ENCODE measurements at regions not wholly inside any gene's neighbourhood (a gene's known extent, or its start where the extent isn't known, plus 50 kb on each side); places are given as distances from the start of the nearest gene placed in this dataset.

DNA sequence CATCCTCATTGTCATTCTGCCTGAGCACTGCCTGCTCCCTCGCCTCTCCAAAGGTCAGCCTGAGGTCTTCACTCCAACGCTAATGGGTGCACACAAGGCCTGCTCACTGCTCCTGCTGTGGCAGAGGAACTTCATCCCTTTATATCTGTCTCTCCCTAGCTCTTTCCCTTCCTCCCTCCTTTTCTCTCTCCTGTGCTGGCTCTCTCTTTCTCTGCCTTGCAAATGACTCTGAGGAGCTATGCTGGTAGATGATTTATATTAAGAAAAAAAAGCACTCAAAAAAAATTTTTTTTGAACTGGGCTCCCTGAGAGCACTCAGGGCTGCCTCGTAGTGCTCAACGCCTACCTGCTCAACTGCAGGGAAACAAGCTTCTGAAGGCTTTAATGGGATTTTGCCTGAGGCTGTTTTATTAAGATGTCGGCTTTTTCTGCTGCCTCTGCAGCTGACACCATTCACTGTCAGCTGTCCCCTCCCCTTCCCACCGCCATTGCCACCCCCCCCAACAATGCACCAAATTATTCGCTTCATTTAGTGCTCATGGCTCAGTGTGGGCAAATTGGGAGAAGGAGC, 137.7 kb upstream of the DEFB112 start:
- intact Hi-C loops (cut with micrococcal nuclease; ENCODE audit: unreplicated experiment): no loop called here
- Histone ChIP-seq H3K36me3 (ENCODE audit: insufficient read depth, low read length, poor library complexity, severe bottlenecking) (no peaks in the 10 kb centered on the region), H3K27me3 (replicated peaks; ENCODE audit: insufficient read depth, low read depth, low read length, poor library complexity) (peaks cover 11% of the 10 kb centered on the region), H3K4me1 (ENCODE audit: insufficient read depth, low read length, poor library complexity, severe bottlenecking) (no peaks in the 10 kb centered on the region), H3K9me3 (ENCODE audit: low read depth, low read length, poor library complexity, severe bottlenecking) (no peaks in the 10 kb centered on the region), H3K4me3 (ENCODE audit: low read depth, low read length, poor library complexity, severe bottlenecking) (no peak overlapping the region), H3K27ac (ENCODE audit: low read depth, low read length, poor library complexity, severe bottlenecking) (no peak overlapping the region)
- no TSS peak for BruUV-seq (replicated peaks)
- ChIA-PET CTCF (no interaction called here), POLR2A (ENCODE audit: low non-redundant PET) (no interaction called here)
- no peak for DNase-seq (ENCODE audit: low spot score)
- TF ChIP-seq EZH2 (IDR thresholded peaks at IDR 0.05; ENCODE audit: borderline replicate concordance, low read depth, low read length, poor library complexity, severe bottlenecking): no peak
- TF ChIP-seq, protein P1, sequence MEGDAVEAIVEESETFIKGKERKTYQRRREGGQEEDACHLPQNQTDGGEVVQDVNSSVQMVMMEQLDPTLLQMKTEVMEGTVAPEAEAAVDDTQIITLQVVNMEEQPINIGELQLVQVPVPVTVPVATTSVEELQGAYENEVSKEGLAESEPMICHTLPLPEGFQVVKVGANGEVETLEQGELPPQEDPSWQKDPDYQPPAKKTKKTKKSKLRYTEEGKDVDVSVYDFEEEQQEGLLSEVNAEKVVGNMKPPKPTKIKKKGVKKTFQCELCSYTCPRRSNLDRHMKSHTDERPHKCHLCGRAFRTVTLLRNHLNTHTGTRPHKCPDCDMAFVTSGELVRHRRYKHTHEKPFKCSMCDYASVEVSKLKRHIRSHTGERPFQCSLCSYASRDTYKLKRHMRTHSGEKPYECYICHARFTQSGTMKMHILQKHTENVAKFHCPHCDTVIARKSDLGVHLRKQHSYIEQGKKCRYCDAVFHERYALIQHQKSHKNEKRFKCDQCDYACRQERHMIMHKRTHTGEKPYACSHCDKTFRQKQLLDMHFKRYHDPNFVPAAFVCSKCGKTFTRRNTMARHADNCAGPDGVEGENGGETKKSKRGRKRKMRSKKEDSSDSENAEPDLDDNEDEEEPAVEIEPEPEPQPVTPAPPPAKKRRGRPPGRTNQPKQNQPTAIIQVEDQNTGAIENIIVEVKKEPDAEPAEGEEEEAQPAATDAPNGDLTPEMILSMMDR (conservative IDR thresholded peaks at IDR 0.05; ENCODE audit: low read depth, low read length): no peak

DNA sequence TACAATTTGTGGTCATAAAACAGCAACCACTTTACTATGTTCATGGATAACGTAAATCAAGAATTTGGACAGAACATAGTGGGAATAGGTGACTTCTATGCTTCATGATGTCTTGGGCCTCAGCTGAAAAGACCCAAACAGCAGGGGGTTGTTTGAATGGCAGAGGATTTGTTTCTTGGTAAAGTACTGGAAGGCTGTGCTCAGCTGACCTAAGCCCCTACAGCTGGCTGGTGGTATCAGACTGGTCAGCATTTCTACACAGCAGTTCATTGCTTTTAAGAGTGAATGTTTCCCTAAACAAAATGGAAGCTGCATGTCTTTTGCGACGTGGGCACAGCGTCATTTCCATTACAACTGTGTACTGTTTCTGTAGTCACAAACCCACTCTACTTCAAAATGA, 148.5 kb upstream of the DEFB112 start:
- Histone ChIP-seq H3K9me3 (ENCODE audit: low read depth, low read length, poor library complexity, severe bottlenecking) (no peaks in the 10 kb centered on the region), H3K27ac (ENCODE audit: low read depth, low read length, poor library complexity, severe bottlenecking) (no peak overlapping the region), H3K27me3 (replicated peaks; ENCODE audit: insufficient read depth, low read depth, low read length, poor library complexity) (peaks cover 13% of the 10 kb centered on the region), H3K4me3 (ENCODE audit: low read depth, low read length, poor library complexity, severe bottlenecking) (no peak overlapping the region), H3K4me1 (ENCODE audit: insufficient read depth, low read length, poor library complexity, severe bottlenecking) (no peaks in the 10 kb centered on the region), H3K36me3 (ENCODE audit: insufficient read depth, low read length, poor library complexity, severe bottlenecking) (no peaks in the 10 kb centered on the region)
- intact Hi-C loops (cut with micrococcal nuclease; ENCODE audit: unreplicated experiment): no loop called here
- CTCF ChIA-PET: no interaction called here
- BruUV-seq (replicated peaks): no TSS peak
- TF ChIP-seq EZH2 (IDR thresholded peaks at IDR 0.05; ENCODE audit: borderline replicate concordance, low read depth, low read length, poor library complexity, severe bottlenecking): no peak
- no peak for DNase-seq (ENCODE audit: low spot score)
- POLR2A ChIA-PET (ENCODE audit: low non-redundant PET): no interaction called here

DNA sequence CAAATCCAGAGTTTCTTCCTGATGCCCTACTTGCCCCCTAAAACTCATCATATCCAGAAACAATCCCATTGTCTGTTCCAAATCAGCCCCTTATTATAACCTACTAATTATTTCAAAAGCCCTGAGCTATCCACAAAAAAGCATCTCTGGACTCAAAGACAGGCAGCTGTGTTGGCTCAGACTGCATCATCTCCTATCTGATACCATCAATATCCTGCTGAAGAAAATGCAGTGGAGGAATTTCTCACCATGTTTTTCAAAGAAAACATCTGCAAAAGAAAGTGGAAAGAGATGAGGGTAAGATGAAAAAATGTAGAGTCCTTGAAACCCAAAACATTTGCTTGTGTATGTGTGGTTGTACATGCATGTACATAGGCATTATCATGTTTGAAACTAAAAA, 153.0 kb upstream of the DEFB112 start:
- CTCF ChIA-PET: no interaction called here
- H3K27ac ChIP-seq (ENCODE audit: low read depth, low read length, poor library complexity, severe bottlenecking): no peak overlapping the region
- BruUV-seq (replicated peaks): no TSS peak
- no peaks in the 10 kb centered on the region for H3K4me1 ChIP-seq (ENCODE audit: insufficient read depth, low read length, poor library complexity, severe bottlenecking)
- H3K27me3 ChIP-seq (replicated peaks; ENCODE audit: insufficient read depth, low read depth, low read length, poor library complexity): no peaks in the 10 kb centered on the region
- TF ChIP-seq, protein P1 (conservative IDR thresholded peaks at IDR 0.05; ENCODE audit: low read depth, low read length): no peak
- no peak for TF ChIP-seq EZH2 (IDR thresholded peaks at IDR 0.05; ENCODE audit: borderline replicate concordance, low read depth, low read length, poor library complexity, severe bottlenecking)
- no peak for DNase-seq (ENCODE audit: low spot score)
- intact Hi-C loops (cut with micrococcal nuclease; ENCODE audit: unreplicated experiment): no loop called here
- no peaks in the 10 kb centered on the region for H3K9me3 ChIP-seq (ENCODE audit: low read depth, low read length, poor library complexity, severe bottlenecking)
- H3K36me3 ChIP-seq (ENCODE audit: insufficient read depth, low read length, poor library complexity, severe bottlenecking): no peaks in the 10 kb centered on the region
- H3K4me3 ChIP-seq (ENCODE audit: low read depth, low read length, poor library complexity, severe bottlenecking): no peak overlapping the region
- POLR2A ChIA-PET (ENCODE audit: low non-redundant PET): no interaction called here

DNA sequence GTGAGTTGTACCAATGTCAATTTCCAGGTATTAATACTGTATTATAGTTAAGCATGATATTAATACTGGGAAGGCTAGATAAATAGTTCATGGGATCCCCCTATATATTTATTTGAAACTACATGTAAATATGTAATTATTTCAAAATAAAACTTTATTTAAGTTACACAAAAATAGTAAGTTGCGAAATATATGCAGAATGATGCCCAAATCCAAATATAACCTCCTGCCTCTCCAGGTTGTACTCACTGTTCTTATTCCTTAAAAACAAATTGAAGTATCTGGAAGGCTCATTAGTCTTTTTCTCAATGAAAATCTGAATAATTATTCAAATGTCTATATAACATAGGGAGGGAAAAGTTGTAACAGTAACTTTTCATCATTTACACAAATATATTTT, 161.9 kb upstream of the DEFB112 start:
- intact Hi-C loops (cut with micrococcal nuclease; ENCODE audit: unreplicated experiment): no loop called here
- ChIA-PET CTCF (no interaction called here), POLR2A (ENCODE audit: low non-redundant PET) (no interaction called here)
- no peaks in the 10 kb centered on the region for H3K36me3 ChIP-seq (ENCODE audit: insufficient read depth, low read length, poor library complexity, severe bottlenecking)
- H3K27me3 ChIP-seq (replicated peaks; ENCODE audit: insufficient read depth, low read depth, low read length, poor library complexity): peaks cover 16% of the 10 kb centered on the region
- TF ChIP-seq, protein P1 (conservative IDR thresholded peaks at IDR 0.05; ENCODE audit: low read depth, low read length): no peak
- TF ChIP-seq EZH2 (IDR thresholded peaks at IDR 0.05; ENCODE audit: borderline replicate concordance, low read depth, low read length, poor library complexity, severe bottlenecking): no peak
- H3K27ac ChIP-seq (ENCODE audit: low read depth, low read length, poor library complexity, severe bottlenecking): no peak overlapping the region
- H3K4me1 ChIP-seq (ENCODE audit: insufficient read depth, low read length, poor library complexity, severe bottlenecking): no peaks in the 10 kb centered on the region
- no peaks in the 10 kb centered on the region for H3K9me3 ChIP-seq (ENCODE audit: low read depth, low read length, poor library complexity, severe bottlenecking)
- BruUV-seq (replicated peaks): no TSS peak
- no peak overlapping the region for H3K4me3 ChIP-seq (ENCODE audit: low read depth, low read length, poor library complexity, severe bottlenecking)
- DNase-seq (ENCODE audit: low spot score): no peak

All from A673 (cell line).